ENCODE measurements at regions not wholly inside any gene's neighbourhood (a gene's known extent, or its start where the extent isn't known, plus 50 kb on each side); places are given as distances from the start of the nearest gene placed in this dataset.

DNA sequence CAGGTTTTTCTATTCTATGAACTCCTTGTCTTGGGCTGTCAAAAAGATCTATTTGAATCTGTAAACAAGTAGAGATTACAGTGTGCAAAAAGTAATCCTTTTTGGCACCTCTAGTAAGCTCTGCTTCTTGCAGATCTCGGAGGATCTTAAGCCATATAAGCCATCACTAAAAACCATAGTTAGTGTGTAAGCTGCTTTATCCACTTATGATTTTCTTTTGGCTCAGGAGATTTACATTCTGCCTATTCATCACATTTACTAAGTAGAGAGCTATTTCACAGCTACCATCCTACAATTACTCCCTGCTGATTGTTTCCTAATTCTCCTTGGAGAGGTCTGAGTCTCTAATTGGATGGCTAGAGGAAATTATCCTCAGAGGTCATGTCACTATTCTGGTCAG lies 385.7 kb downstream of the AASDHPPT start:
- DNase-seq = no peak

DNA sequence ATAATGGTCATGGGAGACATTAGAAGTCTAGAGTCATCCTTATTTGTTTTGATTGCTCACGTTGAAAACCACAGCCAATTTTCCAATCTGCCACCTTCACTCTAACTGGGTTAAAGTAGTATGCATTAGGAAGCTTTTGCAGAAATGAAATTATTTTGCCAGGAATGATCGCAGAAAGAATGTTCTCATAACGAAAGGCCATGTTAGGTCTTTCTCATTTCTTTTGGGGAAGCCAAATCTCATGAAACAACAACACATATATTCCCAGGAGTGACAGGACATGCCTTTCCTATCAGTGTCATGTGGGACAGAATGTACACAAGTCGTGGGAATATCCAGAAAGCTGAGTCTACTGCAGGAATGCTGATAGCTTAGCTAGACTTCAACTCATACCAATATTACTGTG lies 386.3 kb downstream of the AASDHPPT start:
- DNase-seq = no peak

DNA sequence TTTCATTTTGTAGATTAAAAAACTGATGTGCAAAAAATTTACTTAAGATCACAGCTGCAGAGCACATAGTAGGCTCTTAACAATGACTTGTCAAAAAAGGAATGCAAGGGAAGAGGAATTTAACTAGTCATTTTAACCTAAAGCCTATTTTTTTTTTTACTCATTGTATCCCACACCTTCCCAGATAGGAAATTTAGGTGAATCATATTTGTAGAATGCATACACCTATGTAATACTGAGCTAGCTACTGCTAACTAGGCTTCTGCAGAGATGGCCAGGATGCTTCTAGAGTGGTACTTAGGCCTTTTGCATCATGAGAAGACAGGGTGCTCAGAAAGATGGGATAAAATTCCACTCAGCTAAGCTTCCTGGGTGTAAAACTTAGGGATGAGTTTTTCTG lies 387.3 kb downstream of the AASDHPPT start:
- DNase-seq = no peak

DNA sequence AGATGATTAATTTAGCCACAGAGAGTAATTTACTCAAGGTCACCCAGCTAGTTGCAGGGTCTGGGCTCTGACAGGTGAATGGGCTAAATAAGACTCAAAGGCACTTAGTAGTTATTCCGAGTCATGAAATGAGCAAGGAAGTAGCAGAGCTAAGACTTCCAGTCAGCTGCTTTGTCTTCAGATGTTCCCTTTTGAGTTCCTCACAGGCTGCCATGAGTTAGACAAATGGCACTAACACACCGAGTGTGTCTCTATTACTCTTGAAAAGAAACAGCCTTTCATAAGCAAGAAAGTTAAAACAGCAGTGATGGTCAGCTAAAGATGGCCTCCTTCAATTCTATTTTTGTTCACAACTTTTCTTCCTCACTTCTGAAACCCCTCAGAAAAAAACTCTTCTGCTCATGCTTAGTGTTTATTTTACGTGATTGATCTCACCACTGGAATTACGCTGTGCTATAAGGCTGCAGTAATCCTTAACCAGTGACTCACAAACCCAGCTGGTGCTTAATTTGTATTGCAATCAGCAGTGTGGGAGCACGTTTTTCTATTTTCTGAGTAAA lies 389.1 kb downstream of the AASDHPPT start:
- DNase-seq = no peak

DNA sequence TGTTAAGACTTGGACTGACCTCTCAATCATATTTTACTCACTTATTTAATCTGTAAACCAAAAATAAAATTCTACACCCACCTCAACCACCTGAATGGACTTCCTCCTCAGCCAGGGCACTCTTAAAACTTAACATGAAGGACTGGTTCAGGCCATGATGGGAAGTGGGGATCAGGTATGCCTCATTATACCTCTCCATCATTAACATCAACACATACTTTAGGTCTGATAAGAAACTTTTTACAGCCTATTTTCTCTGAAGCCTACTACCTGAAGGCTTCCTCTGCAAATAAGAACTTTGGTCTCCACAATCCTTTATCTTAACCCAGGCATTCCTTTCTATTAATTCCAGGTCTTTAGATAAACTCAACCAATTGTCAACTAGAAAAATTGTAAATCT lies 390.0 kb downstream of the AASDHPPT start:
- no peak for DNase-seq

DNA sequence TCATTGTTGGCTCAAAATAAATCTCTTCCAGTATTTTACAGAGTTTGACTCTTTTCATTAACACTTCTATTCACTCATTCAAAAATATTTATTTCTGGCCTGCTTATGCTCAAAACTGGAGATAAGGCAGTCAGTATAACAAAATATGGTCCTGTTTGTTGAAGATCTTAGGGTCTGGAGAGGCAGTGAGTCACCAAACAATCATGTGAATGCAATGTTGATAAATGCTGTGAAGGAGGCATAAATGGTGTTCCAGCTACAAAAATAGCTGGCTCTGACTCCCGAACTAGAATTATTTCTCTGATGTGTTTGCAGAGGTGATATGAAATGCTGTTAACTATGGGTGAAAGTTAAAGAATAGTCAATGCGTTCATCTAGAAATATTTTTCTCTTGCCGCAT lies 390.6 kb downstream of the AASDHPPT start:
- DNase-seq = no peak

DNA sequence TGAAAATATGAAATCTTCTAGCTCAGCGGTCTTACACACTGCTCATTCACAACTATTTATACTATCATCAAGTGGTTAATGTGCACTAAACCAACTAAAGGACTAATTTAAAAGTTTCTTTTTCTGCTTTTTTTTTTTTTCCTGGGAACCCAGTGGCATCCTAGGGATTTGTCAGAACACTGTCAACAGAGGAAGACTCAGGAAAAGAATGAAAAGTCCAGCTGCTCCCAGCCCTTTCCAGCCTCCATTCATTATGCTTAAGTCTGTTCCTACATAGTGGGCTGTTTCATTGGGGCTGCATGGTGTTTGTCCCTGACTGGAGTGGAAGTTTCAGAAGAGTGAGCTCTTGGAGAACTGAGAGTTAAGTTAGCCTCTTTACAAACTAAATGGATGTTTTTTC lies 391.1 kb downstream of the AASDHPPT start:
- no peak for DNase-seq

DNA sequence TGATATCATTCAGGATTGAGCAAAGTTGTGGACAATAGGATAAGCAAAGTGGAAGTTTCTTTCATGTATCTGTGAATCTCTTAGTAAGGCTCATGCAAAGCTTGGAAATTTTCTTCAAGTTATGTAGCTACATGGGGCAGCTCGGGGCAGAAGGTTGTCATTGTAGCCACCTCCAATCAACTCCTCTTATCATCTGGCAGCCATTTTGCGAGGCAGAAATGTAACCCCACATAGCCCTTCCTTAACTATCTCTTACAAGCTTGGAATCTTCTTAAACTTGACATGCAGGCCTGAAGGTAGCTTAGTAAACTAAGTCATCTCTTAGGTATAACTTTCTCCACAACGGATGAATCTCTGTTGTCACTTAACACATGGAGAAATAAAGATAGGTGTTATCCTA lies 392.8 kb downstream of the AASDHPPT start:
- DNase-seq = no peak

DNA sequence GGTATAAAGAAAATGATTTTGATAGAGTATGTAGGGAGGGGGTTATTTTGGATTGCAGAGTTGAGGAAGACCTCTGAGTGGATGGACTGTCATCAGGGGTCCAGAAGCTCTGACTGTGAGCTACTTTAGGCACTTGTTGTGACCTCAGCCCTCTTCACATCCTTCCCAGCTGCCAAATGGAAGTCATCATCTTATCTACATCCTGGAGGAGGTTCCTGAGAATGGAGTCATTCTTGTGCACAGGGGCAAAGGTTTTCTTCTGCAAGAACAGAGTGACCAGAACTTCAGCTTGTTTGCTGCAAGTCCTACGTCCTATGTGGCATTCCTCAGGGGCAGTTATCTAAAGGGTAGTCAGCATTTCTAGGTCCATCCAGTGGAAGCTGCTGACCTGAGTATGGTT lies 393.8 kb downstream of the AASDHPPT start:
- no peak for DNase-seq

DNA sequence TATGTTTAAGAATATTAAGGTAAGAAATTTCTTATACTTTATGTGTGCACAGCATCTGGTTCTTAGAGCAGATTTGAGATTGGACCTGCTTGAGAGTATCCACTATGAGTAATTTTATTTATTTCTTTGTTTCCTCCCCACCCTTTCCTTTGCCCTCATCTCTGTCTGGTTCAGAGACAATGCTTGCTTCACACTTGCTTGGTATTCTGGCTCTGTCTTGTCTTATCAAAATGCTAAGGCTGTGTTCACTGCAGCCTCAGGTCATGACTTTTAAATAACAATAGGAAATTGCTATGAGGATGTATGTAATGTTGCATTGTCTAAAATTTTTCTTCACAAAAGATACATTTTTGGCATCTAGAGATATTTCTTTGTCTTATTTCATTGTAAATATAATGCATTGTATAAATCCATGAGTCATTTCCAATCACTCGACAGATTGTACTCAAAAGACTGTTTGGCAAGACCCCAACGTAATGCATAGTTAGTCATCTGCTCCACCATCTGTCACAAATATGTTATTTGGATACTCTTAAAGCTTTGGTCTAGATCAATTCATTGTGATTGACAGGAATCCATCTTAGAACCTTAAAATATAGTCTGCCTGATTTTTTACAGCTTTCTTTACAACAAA lies 395.7 kb downstream of the AASDHPPT start:
- DNase-seq = no peak

DNA sequence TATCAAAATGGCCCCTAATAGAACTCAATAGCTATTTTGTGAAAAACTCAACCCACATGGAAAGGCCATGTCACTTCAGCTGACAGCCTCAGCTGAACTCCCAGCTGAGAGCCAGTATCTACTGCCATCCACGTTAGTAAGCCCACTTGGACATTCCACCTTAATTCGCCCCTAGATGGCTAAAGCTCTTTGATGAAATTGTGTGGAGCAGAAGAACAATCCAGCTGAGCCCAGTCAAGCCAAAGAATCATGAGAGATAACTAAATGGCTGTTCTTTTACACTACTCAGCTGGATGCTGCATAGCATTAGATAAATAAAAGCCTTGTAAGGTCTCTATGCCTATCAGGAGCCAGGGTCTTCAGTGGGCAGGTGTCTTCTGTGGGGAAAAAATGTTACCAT lies 396.8 kb downstream of the AASDHPPT start:
- DNase-seq = no peak

DNA sequence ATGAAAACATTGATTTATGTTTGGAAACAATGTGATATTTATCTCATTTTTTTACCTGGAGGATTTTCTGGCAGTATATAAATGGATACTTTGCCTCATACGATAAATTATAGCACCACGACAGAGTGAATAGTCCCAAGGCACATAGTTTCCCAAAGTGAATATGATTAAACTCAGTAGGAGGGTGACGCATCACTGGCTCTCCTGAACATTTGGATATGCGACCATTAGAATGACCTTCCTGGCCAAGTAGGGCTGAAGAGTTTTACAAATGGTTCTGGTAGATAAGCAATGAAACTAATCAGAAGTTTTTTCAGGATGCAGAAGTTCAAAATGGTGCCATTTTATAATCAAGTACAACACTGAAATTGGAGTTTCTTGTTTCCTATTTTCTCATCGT lies 397.7 kb downstream of the AASDHPPT start:
- no peak for DNase-seq

DNA sequence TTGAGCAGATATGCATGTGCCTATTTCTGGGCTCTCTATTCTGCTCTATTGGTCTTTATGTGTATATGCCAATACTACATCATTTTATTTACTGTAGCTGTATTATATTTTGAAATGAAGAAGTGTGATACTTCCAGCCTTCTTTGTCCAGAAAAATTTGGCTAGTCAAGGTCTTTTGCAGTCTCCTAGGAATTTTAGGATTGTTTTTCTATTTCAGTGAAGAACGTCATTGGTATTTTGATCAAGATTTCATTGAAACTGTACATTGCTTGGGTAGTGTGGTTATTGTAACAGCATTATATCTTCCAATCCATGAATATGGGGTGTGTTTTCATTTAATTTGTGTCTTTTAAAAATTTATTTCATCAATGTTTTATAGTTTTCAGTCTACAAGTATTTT lies 400.3 kb downstream of the AASDHPPT start:
- DNase-seq = no peak

DNA sequence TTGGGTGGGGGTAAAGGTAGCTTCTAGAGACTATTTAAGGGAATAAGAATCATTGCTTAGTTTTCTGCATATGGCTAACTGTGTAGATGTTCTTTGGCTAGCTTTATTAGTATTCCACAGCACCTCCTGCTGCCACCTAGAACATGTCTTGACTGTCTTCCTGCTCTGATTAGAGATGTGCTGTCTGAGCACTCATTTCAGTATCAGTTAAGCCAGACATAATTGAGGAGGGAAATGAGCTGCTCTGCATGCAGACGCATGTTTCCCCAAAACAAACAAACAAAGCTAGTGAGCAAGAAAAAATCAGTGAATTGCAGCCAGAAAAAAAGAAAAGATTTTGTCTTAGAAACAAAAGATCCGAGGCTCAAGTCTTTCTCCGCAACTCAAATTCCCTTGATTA lies 402.2 kb downstream of the AASDHPPT start:
- no peak for DNase-seq

DNA sequence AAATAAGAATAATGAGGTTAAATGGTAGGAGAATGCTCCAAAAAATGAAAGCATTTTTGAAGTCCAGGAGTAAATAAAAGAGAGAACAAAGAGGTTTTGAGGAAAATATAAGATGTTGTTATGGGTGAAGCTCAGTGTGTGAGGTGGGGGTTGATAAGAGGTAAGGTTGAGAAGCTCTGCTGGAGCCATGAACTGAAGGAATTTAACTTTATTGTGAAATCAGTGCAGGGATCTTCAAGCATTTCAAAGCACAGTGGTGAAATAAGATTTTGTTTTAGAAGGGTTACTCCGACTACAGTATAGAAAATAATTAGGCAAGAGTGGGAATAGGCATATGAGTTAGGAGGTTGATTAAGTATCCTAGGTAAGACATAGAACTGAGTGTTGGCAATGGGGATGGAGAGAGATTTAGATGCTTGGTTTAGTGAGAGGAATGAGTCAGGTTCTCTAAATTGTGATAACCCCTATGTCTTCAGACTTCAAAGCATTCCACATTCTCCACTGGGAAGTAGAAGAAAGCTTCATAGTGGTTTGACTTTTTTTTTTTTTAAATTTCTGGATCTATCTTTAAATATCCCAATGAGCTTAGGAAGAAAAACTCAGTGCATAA lies 403.2 kb downstream of the AASDHPPT start:
- no peak for DNase-seq

DNA sequence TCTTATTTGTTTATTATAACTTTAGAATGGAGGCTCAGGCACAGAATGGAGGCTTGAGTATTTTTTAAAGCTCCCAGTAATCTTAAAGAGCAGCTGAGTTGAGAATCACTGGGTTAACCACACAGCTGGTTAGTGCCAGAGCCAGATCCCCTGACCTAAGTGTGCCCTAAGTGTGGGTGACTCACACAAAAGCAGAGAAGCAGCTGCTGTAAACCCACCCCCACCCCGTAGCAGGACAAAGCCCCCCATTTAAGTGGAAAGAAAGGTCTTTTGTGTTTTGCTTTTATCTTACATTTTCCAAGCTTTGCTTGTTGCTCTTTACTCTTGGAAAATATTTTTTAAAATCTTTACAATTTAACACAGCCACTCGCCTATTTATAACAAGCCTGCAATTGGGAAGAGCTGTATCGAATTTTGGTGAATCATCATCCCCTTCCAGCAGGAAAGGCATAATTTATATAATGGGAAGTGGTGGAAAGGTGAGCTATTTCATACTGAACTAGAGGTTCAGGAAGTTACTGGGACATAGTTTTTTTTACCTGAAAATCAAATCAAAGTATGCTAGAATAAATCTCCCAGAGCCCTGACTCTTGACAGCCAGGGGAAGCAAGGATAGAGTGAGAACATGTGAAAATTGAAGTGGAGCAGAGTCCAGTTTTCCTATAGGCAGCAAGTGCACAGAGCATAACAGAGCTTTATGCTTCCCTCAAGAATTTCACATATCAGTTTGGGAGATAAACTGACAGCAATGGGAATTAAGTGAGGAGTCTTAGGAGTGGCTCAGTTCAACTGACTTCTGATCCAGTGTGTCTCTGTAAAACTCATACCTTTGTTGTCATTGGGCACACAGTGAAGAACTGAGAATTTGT lies 405.7 kb downstream of the AASDHPPT start:
- peak; percentile 22 for DNase-seq

DNA sequence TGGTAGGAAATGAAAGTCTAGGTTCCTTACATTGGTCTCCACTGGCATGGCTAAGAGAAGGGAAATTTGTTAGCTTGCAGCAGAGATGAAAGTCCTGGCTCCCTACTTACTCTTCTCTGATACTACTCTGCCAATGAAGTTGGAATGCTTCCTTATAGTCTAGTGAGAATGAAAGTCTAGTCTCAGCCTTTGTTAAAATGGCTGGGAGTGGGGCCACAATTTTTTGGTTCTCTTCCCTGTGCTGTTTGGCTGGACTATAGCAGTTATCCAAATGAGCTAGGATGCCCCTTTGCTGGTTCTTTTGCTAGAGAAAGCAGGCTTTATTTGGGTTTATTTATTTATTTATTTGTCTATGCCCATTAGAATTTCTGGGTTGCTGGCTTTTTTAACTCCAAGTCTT lies 414.3 kb downstream of the AASDHPPT start:
- DNase-seq = no peak

DNA sequence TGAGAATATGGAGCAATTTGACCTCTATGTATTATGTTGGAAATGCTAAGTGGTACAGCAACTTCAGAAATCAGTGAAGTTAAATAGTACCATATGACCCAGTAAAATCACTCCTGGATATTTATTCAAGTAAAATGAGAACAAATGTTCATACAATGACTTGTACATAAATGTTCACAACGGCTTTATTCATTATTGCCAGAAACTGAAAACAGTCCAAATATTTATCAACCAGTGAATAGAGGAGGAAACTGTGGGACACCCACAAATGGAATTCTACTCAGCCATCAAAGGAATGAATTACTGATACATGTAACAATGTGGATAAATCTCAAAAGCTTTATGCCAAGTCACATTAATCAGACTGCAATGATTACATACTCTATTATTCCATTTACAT lies 416.3 kb downstream of the AASDHPPT start:
- DNase-seq = no peak

DNA sequence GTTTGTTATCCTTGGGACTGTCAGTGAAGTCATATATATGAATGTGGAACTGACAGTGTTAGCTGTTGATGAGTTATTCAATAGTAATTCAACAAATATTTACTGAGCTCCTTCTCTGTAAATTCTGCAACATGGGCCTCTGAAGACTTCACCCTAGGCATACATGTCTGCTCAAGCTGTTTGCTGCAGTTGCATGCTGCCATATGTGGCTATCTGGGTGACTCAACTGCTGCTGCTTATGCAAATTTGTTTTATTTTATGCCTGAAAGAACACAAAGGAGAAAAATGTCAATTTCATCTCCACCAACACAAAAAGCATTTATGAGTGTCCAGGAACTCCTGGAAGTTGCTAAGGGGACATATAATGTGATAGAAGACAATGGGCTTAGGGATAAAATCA lies 417.6 kb downstream of the AASDHPPT start:
- no peak for DNase-seq

DNA sequence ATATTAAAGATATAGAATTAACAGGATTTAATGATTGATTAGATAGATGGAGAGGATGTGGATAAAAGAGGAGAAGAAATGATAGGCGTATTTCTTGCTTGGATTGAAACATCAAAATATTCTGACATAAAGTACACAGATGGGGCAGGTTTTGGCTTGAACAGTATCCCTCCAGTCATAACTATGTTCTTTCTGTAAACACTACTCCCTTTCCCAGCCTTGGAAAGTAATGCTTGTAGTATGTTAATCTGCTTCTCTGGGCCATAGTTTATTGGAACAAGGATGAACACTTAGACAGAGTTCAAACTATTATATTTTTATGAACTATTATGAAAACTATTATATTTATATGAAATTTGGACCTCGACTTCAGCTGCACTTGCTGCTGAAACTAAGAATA lies 419.2 kb downstream of the AASDHPPT start:
- no peak for DNase-seq

DNA sequence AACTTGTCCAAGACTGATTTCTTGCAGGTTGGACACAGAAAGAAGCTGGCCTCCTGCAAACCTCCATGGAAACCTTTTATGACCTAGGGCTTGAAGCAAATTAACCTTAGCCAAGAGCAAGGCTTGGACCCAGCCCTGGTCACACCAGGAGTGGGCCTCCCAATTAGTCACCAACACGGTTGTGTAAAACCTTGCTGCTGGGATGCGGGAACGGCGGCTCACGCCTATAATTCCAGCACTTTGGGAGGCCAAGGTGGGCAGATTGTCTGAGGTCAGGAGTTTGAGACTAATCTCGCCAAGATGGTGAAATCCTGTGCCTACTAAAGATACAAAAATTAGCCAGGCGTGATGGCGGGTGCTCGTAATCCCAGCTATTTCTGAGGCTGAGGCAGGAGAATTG lies 419.9 kb downstream of the AASDHPPT start:
- DNase-seq = no peak

DNA sequence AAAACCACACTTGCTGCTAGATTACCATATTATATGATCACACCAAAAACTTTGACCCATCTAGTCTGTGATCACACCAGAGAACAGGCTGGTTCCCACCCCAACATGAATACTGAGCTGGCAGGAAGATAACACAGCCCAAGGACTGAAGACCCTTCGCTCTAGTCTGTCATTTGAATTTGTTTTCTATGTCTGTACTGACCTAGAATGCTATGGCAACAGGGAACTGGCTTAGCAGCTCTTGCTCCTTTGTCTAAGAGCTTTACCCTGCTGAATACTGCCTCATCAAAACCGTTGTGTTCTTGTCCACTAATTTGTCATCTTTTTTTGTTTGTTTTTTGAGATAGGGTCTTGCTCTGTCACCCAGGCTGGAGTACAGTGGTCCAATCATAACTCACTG lies 420.4 kb downstream of the AASDHPPT start:
- DNase-seq = no peak

DNA sequence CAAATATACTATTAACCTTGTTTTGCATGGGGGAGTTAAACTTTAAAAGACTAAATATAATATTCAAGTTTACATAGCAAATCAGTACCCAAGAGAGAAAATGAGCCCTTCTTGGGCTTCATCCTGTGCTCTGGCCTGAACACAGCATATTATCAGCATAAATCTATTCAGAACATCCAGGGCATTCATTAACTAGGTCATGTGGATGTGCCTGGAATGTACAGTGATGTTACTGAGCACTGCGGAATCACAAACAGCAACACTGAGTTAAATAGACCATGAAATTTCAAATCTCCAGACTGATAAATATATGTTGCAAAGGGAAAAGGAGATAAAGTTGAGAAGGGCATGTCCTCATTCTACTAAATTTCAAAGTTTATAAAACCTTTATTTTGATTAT lies 426.4 kb downstream of the AASDHPPT start:
- DNase-seq = no peak

All from hindlimb muscle (tissue), 1 donor.